Endothelial cell of umbilical vein (primary cell): ENCODE measurements at regions not wholly inside any gene's neighbourhood (a gene's known extent, or its start where the extent isn't known, plus 50 kb on each side); places are given as distances from the start of the nearest gene placed in this dataset.

ENCODE experiments used
- BruUV-seq: library from RNA; stranded (reverse); fragments of 400-500 nt; replicated peaks from 2 replicates; lab custom pipeline; 2021; lab: Mats Ljungman, UMichigan
- CTCF ChIA-PET: fragments of 300-600, 350-600 bp; sonication (Branson Sonifier 250); formaldehyde crosslinking; loops from one replicate; lab custom pipeline; 2021; ENCODE audit warnings: antibody characterized with exemption, inconsistent platforms; lab: Charles Lee
- POLR2A ChIA-PET: fragments of 300-600, 350-600 bp; sonication (Branson Sonifier 250); formaldehyde crosslinking; loops from one replicate; lab custom pipeline; 2021; ENCODE audit warnings: antibody characterized with exemption, inconsistent platforms; lab: Charles Lee
- DNase-seq: peaks from one replicate; pipeline ENCODE4 v3.0.0-alpha.2; 2011; ENCODE audit warnings: low read depth, low spot score
- FAIRE-seq: peaks from 2 replicates; lab custom pipeline; 2011; peaks lifted over from hg19 to GRCh38; lab: Jason Lieb, UNC
- H2AFZ ChIP-seq: 2 replicates; pipeline ENCODE4 v1.6.0; 2012; ENCODE audit warnings: low read depth, low read length, control low read depth, inconsistent platforms
- H3K27ac ChIP-seq: 2 replicates; pipeline ENCODE4 v1.5.1; 2011; ENCODE audit warnings: low read depth, mild to moderate bottlenecking, control low read depth, low read length, moderate library complexity; ENCODE audit not compliant: insufficient read depth
- H3K27me3 ChIP-seq, 2 experiments: 2 replicates each; pipeline versions ENCODE4 v1.6.0 to v1.6.1; 2011; ENCODE audit warnings: low read length in 2 of 2, mixed read lengths in 1 of 2; ENCODE audit not compliant: control insufficient read depth in 2 of 2, insufficient read depth in 2 of 2
- H3K36me3 ChIP-seq, 2 experiments: 2 replicates in 1 of 2; 3 replicates in 1 of 2; pipeline ENCODE4 v1.5.1; 2011; ENCODE audit warnings: low read length in 2 of 2, mild to moderate bottlenecking in 1 of 2, moderate library complexity in 1 of 2; ENCODE audit not compliant: control insufficient read depth in 2 of 2, insufficient read depth in 2 of 2; ENCODE audit errors: extremely low read depth in 1 of 2
- H3K4me1 ChIP-seq: 3 replicates; pipeline ENCODE4 v1.5.1; 2011; ENCODE audit warnings: mild to moderate bottlenecking, low read length; ENCODE audit not compliant: control insufficient read depth, insufficient read depth; ENCODE audit errors: extremely low read depth
- H3K4me2 ChIP-seq: 2 replicates; pipeline ENCODE4 v1.6.1; 2011; ENCODE audit warnings: low read length, control low read depth, mixed read lengths; ENCODE audit not compliant: insufficient read depth
- H3K4me3 ChIP-seq, 3 experiments: fragments of 200-600 bp in 1 of 3; sonication (generic), shearing (Covaris generic) in 1 of 3; replicated peaks in 1 of 3; 2 replicates each; pipeline ENCODE4 v1.5.1; 2011 to 2016; ENCODE audit warnings: control low read depth in 3 of 3, low read length in 3 of 3, mild to moderate bottlenecking in 2 of 3, inconsistent platforms in 1 of 3, low read depth in 1 of 3, moderate library complexity in 1 of 3; ENCODE audit not compliant: insufficient read depth in 1 of 3
- H3K79me2 ChIP-seq: 2 replicates; pipeline ENCODE4 v1.6.0; 2012; ENCODE audit warnings: low read length, inconsistent platforms; ENCODE audit not compliant: control insufficient read depth, insufficient read depth
- H3K9ac ChIP-seq: replicated peaks from 2 replicates; pipeline ENCODE3; 2011; ENCODE audit warnings: low read length, control low read depth; ENCODE audit not compliant: insufficient read depth; ENCODE audit errors: extremely low read depth
- H3K9me1 ChIP-seq: replicated peaks from 3 replicates; pipeline ENCODE4 v1.6.0; 2011; ENCODE audit warnings: mild to moderate bottlenecking, low read length; ENCODE audit not compliant: control insufficient read depth, insufficient read depth; ENCODE audit errors: extremely low read depth
- H3K9me3 ChIP-seq: replicated peaks from 2 replicates; pipeline ENCODE4 v1.5.1; 2012; ENCODE audit warnings: low read length, inconsistent platforms; ENCODE audit not compliant: control insufficient read depth, insufficient read depth
- H4K20me1 ChIP-seq: replicated peaks from 2 replicates; pipeline ENCODE3; 2011; ENCODE audit warnings: mild to moderate bottlenecking, low read length; ENCODE audit not compliant: control insufficient read depth, insufficient read depth; ENCODE audit errors: extremely low read depth
- EZH2 ChIP-seq: IDR thresholded peaks from 2 replicates; pipeline ENCODE4 v1.6.1; 2012; ENCODE audit warnings: borderline replicate concordance, low read depth, mild to moderate bottlenecking, moderate library complexity, low read length, inconsistent platforms; ENCODE audit not compliant: severe bottlenecking
- FOS ChIP-seq: IDR thresholded peaks from 2 replicates; pipeline ENCODE4 v1.6.1; 2011; ENCODE audit warnings: mild to moderate bottlenecking, low read length, moderate library complexity, borderline replicate concordance; ENCODE audit not compliant: insufficient read depth
- GATA2 ChIP-seq: IDR thresholded peaks from 2 replicates; pipeline ENCODE4 v1.7.0; 2011; ENCODE audit warnings: low read depth, mild to moderate bottlenecking, moderate library complexity, mixed read lengths, low read length; ENCODE audit not compliant: insufficient read length, insufficient read depth
- JUN ChIP-seq: IDR thresholded peaks from 2 replicates; pipeline ENCODE4 v1.6.1; 2011; ENCODE audit warnings: borderline replicate concordance, low read depth; ENCODE audit not compliant: insufficient read length, insufficient read depth
- MYC ChIP-seq: IDR thresholded peaks from one replicate; pipeline ENCODE4 v1.6.1; 2011; ENCODE audit warnings: mild to moderate bottlenecking, low read depth, low read length
- POLR2A ChIP-seq: IDR thresholded peaks from 2 replicates; pipeline ENCODE4 v1.6.1; 2012; ENCODE audit warnings: low read depth, mild to moderate bottlenecking, control low read depth, low read length
- POLR2AphosphoS5 ChIP-seq: IDR thresholded peaks from 2 replicates; pipeline ENCODE4 v1.6.1; 2012; ENCODE audit warnings: low read depth, mild to moderate bottlenecking, control low read depth, low read length, moderate library complexity; ENCODE audit not compliant: insufficient read depth
- dilution Hi-C: fragments of 300-500 bp; cut with MboI; formaldehyde crosslinking; loops from one replicate; pipeline ENCODE4 v1.15.0; 2019; ENCODE audit warnings: low sequenced_read_pairs; ENCODE audit not compliant: extremely low pct_ligation_motif_present
- intact Hi-C: fragments of 100-400 bp; cut with micrococcal nuclease; formaldehyde crosslinking; loops from one replicate; pipeline ENCODE4 v1.10.0; 2022
- TF ChIP-seq, protein P1 (sequence below), 2 donors: IDR thresholded peaks; 1 replicate in 1 of 2; 2 replicates in 1 of 2; pipeline ENCODE4 v1.5.1; 2011; ENCODE audit warnings: low read length in 2 of 2, mild to moderate bottlenecking in 2 of 2, moderate library complexity in 2 of 2, control low read depth in 1 of 2, inconsistent platforms in 1 of 2, low read depth in 1 of 2; ENCODE audit not compliant: insufficient read depth in 1 of 2; ENCODE audit errors: extremely low read depth in 1 of 2
- TF ChIP-seq, protein P2 (sequence below): IDR thresholded peaks from 2 replicates; pipeline ENCODE4 v1.6.1; 2011; ENCODE audit not compliant: insufficient read depth, insufficient read length

DNA sequence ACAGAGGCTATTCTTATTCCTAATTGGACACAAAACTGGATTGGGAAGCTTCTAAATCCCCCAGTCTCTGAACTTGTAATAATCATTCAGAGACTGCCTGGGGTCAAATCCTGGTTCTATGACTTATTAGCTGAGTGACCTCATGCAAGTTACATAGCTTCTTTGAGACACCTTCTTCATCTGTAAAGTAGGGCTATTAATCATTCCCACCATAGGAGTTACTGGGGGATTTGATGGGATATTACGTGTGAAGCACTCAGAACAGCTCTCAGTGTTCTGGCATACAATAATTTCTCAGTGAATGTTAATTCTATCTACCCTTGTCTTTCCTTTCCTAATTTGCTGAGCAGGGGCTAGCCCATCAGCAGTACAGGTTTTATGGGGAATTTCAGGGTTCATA lies 256.7 kb upstream of the TNP1 start:
- H3K9ac ChIP-seq = no peak overlapping the region
- no peak for FAIRE-seq
- no peak overlapping the region for H2AFZ ChIP-seq
- dilution Hi-C loops (no loop called here), intact Hi-C loops (no loop called here)
- no peaks in the 10 kb centered on the region for H3K9me3 ChIP-seq
- no peaks in the 10 kb centered on the region for H3K79me2 ChIP-seq
- ChIA-PET POLR2A (no interaction called here), CTCF (no interaction called here)
- no peaks in the 10 kb centered on the region for H3K36me3 ChIP-seq
- peaks cover 7% of the 10 kb centered on the region for H3K4me1 ChIP-seq
- no peak overlapping the region for H3K27ac ChIP-seq
- TF ChIP-seq POLR2A (no peak), JUN (no peak), POLR2AphosphoS5 (no peak), GATA2 (no peak), EZH2 (no peak), MYC (no peak), FOS (no peak)
- TF ChIP-seq, protein P1, sequence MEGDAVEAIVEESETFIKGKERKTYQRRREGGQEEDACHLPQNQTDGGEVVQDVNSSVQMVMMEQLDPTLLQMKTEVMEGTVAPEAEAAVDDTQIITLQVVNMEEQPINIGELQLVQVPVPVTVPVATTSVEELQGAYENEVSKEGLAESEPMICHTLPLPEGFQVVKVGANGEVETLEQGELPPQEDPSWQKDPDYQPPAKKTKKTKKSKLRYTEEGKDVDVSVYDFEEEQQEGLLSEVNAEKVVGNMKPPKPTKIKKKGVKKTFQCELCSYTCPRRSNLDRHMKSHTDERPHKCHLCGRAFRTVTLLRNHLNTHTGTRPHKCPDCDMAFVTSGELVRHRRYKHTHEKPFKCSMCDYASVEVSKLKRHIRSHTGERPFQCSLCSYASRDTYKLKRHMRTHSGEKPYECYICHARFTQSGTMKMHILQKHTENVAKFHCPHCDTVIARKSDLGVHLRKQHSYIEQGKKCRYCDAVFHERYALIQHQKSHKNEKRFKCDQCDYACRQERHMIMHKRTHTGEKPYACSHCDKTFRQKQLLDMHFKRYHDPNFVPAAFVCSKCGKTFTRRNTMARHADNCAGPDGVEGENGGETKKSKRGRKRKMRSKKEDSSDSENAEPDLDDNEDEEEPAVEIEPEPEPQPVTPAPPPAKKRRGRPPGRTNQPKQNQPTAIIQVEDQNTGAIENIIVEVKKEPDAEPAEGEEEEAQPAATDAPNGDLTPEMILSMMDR (IDR thresholded peaks at IDR 0.05; ENCODE audit: extremely low read depth in 1 of 2, insufficient read depth in 1 of 2, low read depth in 1 of 2, low read length in 2 of 2) = no peak
- TF ChIP-seq, protein P2, sequence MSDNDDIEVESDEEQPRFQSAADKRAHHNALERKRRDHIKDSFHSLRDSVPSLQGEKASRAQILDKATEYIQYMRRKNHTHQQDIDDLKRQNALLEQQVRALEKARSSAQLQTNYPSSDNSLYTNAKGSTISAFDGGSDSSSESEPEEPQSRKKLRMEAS = no peak
- no peak overlapping the region for H3K4me2 ChIP-seq
- peaks cover 0 to 2% of the 10 kb centered on the region in 2 experiments for H3K27me3 ChIP-seq
- H4K20me1 ChIP-seq = no peaks in the 10 kb centered on the region
- no TSS peak for BruUV-seq
- no peaks in the 10 kb centered on the region for H3K9me1 ChIP-seq
- DNase-seq = no peak
- no peak overlapping the region for H3K4me3 ChIP-seq
